ENCODE measurements at regions not wholly inside any gene's neighbourhood (a gene's known extent, or its start where the extent isn't known, plus 50 kb on each side); places are given as distances from the start of the nearest gene placed in this dataset.
"Not testable (repeated sequence)": the region's sequence is repeated elsewhere in the genome, so short reads cannot be mapped to it uniquely, and the experiment has no call there.

GRCh38 chr17:30644287-30644686 is 167.1 kb downstream of the GOSR1 start:
- not testable (repeated sequence) for DNase-seq (ENCODE audit: low read depth in 2 of 3, low spot score in 2 of 3)

GRCh38 chr17:30641428-30641827 is 164.2 kb downstream of the GOSR1 start:
- DNase-seq (ENCODE audit: low read depth in 2 of 3, low spot score in 2 of 3) = not testable (repeated sequence)

GRCh38 chr17:30639391-30639790 is 162.2 kb downstream of the GOSR1 start:
- not testable (repeated sequence) for DNase-seq (ENCODE audit: low read depth in 2 of 3, low spot score in 2 of 3)

GRCh38 chr17:30638968-30639367 is 161.8 kb downstream of the GOSR1 start:
- not testable (repeated sequence) for DNase-seq (ENCODE audit: low read depth in 2 of 3, low spot score in 2 of 3)

- DNase-seq (ENCODE audit: low read depth in 2 of 3, low spot score in 2 of 3) = not testable (repeated sequence)
Observed at GRCh38 chr17:30631651-30632050, 154.4 kb downstream of the GOSR1 start.

GRCh38 chr17:30625380-30625779 is 148.2 kb downstream of the GOSR1 start:
- not testable (repeated sequence) for DNase-seq (ENCODE audit: low read depth in 2 of 3, low spot score in 2 of 3)

- not testable (repeated sequence) for DNase-seq (ENCODE audit: low read depth in 2 of 3, low spot score in 2 of 3)
Observed at GRCh38 chr17:30624180-30624579, 147.0 kb downstream of the GOSR1 start.

GRCh38 chr17:30609682-30610081 is 132.5 kb downstream of the GOSR1 start:
- not testable (repeated sequence) for DNase-seq (ENCODE audit: low read depth in 2 of 3, low spot score in 2 of 3)

GRCh38 chr17:30605523-30605922 is 128.3 kb downstream of the GOSR1 start:
- DNase-seq (ENCODE audit: low read depth in 2 of 3, low spot score in 2 of 3) = no peak

GRCh38 chr17:30605027-30605426 is 127.8 kb downstream of the GOSR1 start:
- DNase-seq (ENCODE audit: low read depth in 2 of 3, low spot score in 2 of 3) = no peak

GRCh38 chr17:30602396-30602795 is 125.2 kb downstream of the GOSR1 start:
- DNase-seq (ENCODE audit: low read depth in 2 of 3, low spot score in 2 of 3) = not testable (repeated sequence)

GRCh38 chr17:30601984-30602383 is 124.8 kb downstream of the GOSR1 start:
- not testable (repeated sequence) for DNase-seq (ENCODE audit: low read depth in 2 of 3, low spot score in 2 of 3)

- DNase-seq (ENCODE audit: low read depth in 2 of 3, low spot score in 2 of 3) = peak in 2 of 3 experiments; percentile 5 to 7
Observed at GRCh38 chr17:30600830-30601494, 123.8 kb downstream of the GOSR1 start.

GRCh38 chr17:30600060-30600829 is 123.0 kb downstream of the GOSR1 start:
- DNase-seq (ENCODE audit: low read depth in 2 of 3, low spot score in 2 of 3) = peak; percentile 37 to 53 (median 51)

- no peak for DNase-seq (ENCODE audit: low read depth in 2 of 3, low spot score in 2 of 3)
Observed at GRCh38 chr17:30599428-30600059, 122.3 kb downstream of the GOSR1 start.

GRCh38 chr17:30597776-30598288 is 120.6 kb downstream of the GOSR1 start:
- no peak for DNase-seq (ENCODE audit: low read depth in 2 of 3, low spot score in 2 of 3)

- DNase-seq (ENCODE audit: low read depth in 2 of 3, low spot score in 2 of 3) = not testable (repeated sequence)
Observed at GRCh38 chr17:30596948-30597775, 120.0 kb downstream of the GOSR1 start.

- not testable (repeated sequence) for DNase-seq (ENCODE audit: low read depth in 2 of 3, low spot score in 2 of 3)
Observed at GRCh38 chr17:30594953-30595371, 117.8 kb downstream of the GOSR1 start.

- no peak for DNase-seq (ENCODE audit: low read depth in 2 of 3, low spot score in 2 of 3)
Observed at GRCh38 chr17:30594223-30594952, 117.2 kb downstream of the GOSR1 start.
